ENCODE measurements at regions not wholly inside any gene's neighbourhood (a gene's known extent, or its start where the extent isn't known, plus 50 kb on each side); places are given as distances from the start of the nearest gene placed in this dataset.

DNA sequence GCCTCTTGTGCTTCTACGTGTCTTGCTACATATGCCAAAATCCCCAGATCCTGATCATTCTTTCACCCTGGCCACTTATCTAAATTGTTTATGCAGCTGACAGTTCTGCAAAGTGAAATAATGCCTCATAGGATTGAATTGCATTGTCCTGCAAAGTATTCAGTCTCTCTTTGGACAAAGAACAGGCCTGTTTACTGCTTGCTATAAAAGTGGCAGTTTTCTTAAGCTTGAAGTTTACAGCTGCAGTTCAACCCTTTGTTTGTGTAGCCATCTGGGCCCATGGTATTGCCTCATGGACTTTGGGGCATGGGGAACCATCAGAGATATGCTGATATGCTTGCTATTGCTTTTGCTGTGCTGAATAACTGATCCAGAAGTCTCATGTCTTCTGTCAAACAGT, 523.2 kb downstream of the OTOL1 start:
- TF ChIP-seq, protein P1, sequence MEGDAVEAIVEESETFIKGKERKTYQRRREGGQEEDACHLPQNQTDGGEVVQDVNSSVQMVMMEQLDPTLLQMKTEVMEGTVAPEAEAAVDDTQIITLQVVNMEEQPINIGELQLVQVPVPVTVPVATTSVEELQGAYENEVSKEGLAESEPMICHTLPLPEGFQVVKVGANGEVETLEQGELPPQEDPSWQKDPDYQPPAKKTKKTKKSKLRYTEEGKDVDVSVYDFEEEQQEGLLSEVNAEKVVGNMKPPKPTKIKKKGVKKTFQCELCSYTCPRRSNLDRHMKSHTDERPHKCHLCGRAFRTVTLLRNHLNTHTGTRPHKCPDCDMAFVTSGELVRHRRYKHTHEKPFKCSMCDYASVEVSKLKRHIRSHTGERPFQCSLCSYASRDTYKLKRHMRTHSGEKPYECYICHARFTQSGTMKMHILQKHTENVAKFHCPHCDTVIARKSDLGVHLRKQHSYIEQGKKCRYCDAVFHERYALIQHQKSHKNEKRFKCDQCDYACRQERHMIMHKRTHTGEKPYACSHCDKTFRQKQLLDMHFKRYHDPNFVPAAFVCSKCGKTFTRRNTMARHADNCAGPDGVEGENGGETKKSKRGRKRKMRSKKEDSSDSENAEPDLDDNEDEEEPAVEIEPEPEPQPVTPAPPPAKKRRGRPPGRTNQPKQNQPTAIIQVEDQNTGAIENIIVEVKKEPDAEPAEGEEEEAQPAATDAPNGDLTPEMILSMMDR (IDR thresholded peaks at IDR 0.05; ENCODE audit: low read depth, low read length), result no peak
- no peak for TF ChIP-seq EZH2phosphoT487 (IDR thresholded peaks at IDR 0.05; ENCODE audit: low read depth)

Measured in OCI-LY3 (cell line).